ENCODE measurements at regions not wholly inside any gene's neighbourhood (a gene's known extent, or its start where the extent isn't known, plus 50 kb on each side); places are given as distances from the start of the nearest gene placed in this dataset.

DNA sequence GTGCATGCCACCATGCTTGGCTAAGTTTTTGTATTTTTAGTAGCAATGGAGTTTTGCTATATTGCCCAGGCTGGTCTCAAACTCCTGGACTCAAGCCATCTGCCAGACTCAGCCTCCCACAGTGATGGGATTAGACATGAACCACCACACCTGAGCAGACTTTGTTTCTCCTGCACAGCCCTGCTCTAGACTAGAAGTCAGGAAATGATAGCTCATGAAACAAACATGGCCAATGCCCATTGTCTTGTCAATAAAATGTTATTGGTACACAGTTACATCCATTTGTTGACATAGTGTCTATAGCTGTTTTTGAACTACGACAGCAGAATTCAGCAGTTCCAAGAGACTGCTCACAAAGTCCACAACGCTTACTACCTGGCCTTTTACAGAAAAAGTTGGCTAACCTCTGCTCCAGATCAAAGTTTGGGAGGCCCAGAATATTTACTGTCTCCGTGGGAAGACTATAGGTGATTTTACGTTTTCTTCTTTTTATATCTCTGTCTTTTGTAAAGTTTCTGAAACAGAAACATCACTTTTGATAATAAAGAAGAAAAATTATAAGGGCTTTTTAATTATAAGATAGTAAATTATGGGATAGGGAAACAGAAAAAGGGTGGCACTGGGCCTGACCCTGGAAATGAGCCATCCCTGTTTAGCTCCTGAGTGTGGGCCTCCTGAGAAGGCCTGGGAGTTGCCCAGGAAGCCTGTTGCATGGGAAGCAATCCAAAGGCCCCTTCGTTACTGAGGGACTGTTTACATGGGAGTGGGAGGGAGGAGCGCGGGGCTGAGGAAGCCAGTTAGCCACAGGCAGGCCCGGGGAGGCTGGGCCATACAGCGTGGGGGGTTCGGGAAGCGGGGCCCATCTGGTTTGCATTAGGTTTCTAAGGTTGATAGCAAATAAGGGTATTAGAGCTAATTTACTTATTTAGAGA is 201.5 kb downstream of the IRF8 start:
- DNase-seq: no peak
- WGBS (ENCODE audit: insufficient coverage): 61% methylated on average over 3 of the region's 11 CpGs
- intact Hi-C loops (cut with micrococcal nuclease): no loop called here

DNA sequence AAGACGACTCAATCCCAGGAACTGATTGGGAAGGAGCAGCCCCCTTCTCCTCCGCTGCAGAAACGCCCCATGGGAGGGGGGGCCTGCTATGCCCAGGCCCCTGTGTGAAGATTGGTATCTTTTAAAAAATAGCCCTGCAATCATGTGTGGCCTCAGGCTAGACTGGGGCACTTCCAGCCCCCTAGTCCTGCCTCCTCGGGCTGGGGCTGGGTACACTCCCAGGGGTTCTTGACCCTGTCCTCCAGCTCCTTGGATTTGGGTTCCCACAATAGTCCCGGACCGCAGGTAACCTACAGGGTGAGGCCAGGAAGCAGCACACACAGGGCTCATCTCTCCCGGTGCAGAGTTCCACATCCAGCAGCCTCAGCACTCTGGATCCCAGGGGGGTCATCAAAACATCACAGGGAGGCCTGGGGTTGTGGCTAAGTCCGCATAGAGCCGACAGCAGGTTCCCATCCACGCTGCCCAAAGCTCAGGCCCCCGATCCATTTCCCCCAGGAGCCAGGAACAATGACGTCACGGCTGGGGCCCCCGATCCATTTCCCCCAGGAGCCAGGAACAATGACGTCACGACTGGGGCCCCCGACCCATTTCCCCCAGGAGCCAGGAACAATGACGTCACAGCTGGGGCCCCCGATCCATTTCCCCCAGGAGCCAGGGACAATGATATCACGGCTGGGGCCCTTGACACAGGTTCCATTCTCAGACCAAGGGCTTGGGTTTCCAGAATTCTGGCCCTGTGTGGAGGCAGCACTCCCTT is 202.4 kb downstream of the IRF8 start:
- WGBS (ENCODE audit: insufficient coverage): 65% methylated on average over 18 of the region's 20 CpGs
- no peak overlapping the region for H2AFZ ChIP-seq (ENCODE audit: insufficient read depth, low read depth, low read length, poor library complexity, severe bottlenecking)
- H3K27ac ChIP-seq (ENCODE audit: low read depth in 1 of 2, low read length in 2 of 2): no peak overlapping the region
- peaks cover 0 to 18% (median 4%) of the 10 kb centered on the region in 3 donors for H3K27me3 Mint-ChIP-seq (ENCODE audit: low read depth in 3 of 3)
- H3K4me2 ChIP-seq (replicated peaks; ENCODE audit: extremely low read depth, low read length, poor library complexity, severe bottlenecking): no peak overlapping the region
- no peaks in the 10 kb centered on the region for H4K20me1 ChIP-seq (ENCODE audit: insufficient read depth, low read length)
- no peak overlapping the region for H3K27ac Mint-ChIP-seq
- H3K9ac ChIP-seq (ENCODE audit: insufficient read depth, low read length, poor library complexity, severe bottlenecking): no peak overlapping the region
- no peaks in the 10 kb centered on the region for H3K36me3 ChIP-seq (replicated peaks in 1 of 2; ENCODE audit: control insufficient read depth in 1 of 2, insufficient read depth in 2 of 2, low read length in 2 of 2)
- H3K27me3 ChIP-seq (ENCODE audit: control insufficient read depth in 2 of 2, insufficient read depth in 2 of 2, low read length in 2 of 2): peaks cover 0 to 4% of the 10 kb centered on the region in 2 donors
- H3K4me3 Mint-ChIP-seq: no peak overlapping the region
- H3K9me3 Mint-ChIP-seq: peaks cover 0 to 5% (median 2%) of the 10 kb centered on the region in 7 donors
- no peak overlapping the region for H3K4me3 ChIP-seq (replicated peaks in 1 of 3; ENCODE audit: low read depth in 2 of 3, low read length in 3 of 3)
- no peaks in the 10 kb centered on the region for H3K36me3 Mint-ChIP-seq
- no peaks in the 10 kb centered on the region for H3K4me1 Mint-ChIP-seq
- intact Hi-C loops (cut with micrococcal nuclease): no loop called here
- no peak for DNase-seq
- no peaks in the 10 kb centered on the region for H3K79me2 ChIP-seq (ENCODE audit: insufficient read depth, low read length)
- H3K4me1 ChIP-seq (ENCODE audit: control insufficient read depth in 1 of 2, insufficient read depth in 2 of 2, low read length in 2 of 2): no peaks in the 10 kb centered on the region
- TF ChIP-seq, protein P1, sequence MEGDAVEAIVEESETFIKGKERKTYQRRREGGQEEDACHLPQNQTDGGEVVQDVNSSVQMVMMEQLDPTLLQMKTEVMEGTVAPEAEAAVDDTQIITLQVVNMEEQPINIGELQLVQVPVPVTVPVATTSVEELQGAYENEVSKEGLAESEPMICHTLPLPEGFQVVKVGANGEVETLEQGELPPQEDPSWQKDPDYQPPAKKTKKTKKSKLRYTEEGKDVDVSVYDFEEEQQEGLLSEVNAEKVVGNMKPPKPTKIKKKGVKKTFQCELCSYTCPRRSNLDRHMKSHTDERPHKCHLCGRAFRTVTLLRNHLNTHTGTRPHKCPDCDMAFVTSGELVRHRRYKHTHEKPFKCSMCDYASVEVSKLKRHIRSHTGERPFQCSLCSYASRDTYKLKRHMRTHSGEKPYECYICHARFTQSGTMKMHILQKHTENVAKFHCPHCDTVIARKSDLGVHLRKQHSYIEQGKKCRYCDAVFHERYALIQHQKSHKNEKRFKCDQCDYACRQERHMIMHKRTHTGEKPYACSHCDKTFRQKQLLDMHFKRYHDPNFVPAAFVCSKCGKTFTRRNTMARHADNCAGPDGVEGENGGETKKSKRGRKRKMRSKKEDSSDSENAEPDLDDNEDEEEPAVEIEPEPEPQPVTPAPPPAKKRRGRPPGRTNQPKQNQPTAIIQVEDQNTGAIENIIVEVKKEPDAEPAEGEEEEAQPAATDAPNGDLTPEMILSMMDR (IDR thresholded peaks at IDR 0.05): no peak
- no peaks in the 10 kb centered on the region for H3K9me3 ChIP-seq (replicated peaks in 1 of 2; ENCODE audit: control insufficient read depth in 1 of 2, insufficient read depth in 1 of 2, low read length in 2 of 2)

More for the DNA sequence above, 201.5 kb downstream of the IRF8 start:
- no peaks in the 10 kb centered on the region for H3K79me2 ChIP-seq (ENCODE audit: insufficient read depth, low read length)
- Mint-ChIP-seq H3K4me3 (no peak overlapping the region), H3K27ac (no peak overlapping the region), H3K36me3 (no peaks in the 10 kb centered on the region), H3K9me3 (peaks cover 0 to 7% (median 2%) of the 10 kb centered on the region in 7 donors), H3K4me1 (no peaks in the 10 kb centered on the region), H3K27me3 (ENCODE audit: low read depth in 3 of 3) (peaks cover 1 to 18% (median 3%) of the 10 kb centered on the region in 3 donors)
- no peaks in the 10 kb centered on the region for H3K4me1 ChIP-seq (ENCODE audit: control insufficient read depth in 1 of 2, insufficient read depth in 2 of 2, low read length in 2 of 2)
- H3K27ac ChIP-seq (ENCODE audit: low read depth in 1 of 2, low read length in 2 of 2): no peak overlapping the region
- TF ChIP-seq, protein P1 (IDR thresholded peaks at IDR 0.05): no peak
- no peak overlapping the region for H3K4me3 ChIP-seq (replicated peaks in 1 of 3; ENCODE audit: low read depth in 2 of 3, low read length in 3 of 3)
- H3K36me3 ChIP-seq (replicated peaks in 1 of 2; ENCODE audit: control insufficient read depth in 1 of 2, insufficient read depth in 2 of 2, low read length in 2 of 2): no peaks in the 10 kb centered on the region
- H3K9ac ChIP-seq (ENCODE audit: insufficient read depth, low read length, poor library complexity, severe bottlenecking): no peak overlapping the region
- no peaks in the 10 kb centered on the region for H3K9me3 ChIP-seq (replicated peaks in 1 of 2; ENCODE audit: control insufficient read depth in 1 of 2, insufficient read depth in 1 of 2, low read length in 2 of 2)
- no peaks in the 10 kb centered on the region for H4K20me1 ChIP-seq (ENCODE audit: insufficient read depth, low read length)
- H2AFZ ChIP-seq (ENCODE audit: insufficient read depth, low read depth, low read length, poor library complexity, severe bottlenecking): no peak overlapping the region
- no peak overlapping the region for H3K4me2 ChIP-seq (replicated peaks; ENCODE audit: extremely low read depth, low read length, poor library complexity, severe bottlenecking)
- H3K27me3 ChIP-seq (ENCODE audit: control insufficient read depth in 2 of 2, insufficient read depth in 2 of 2, low read length in 2 of 2): peaks cover 0 to 4% of the 10 kb centered on the region in 2 donors
